NCI-H2107 treated with DMSO at 0.1 percent for 48 hours (cell line): ENCODE measurements at regions not wholly inside any gene's neighbourhood (a gene's known extent, or its start where the extent isn't known, plus 50 kb on each side); places are given as distances from the start of the nearest gene placed in this dataset.
A peak's percentile ranks its signal among the peaks of the same experiment; 100 is the strongest.
"Not testable (repeated sequence)": the region's sequence is repeated elsewhere in the genome, so short reads cannot be mapped to it uniquely, and the experiment has no call there.

Experiments
- DNase-seq: peaks from one replicate; lab custom pipeline; 2025; ENCODE audit not compliant: unreplicated experiment; lab: John Stamatoyannopoulos, UW

GRCh38 chr1:102687383-102687782 lies 420.9 kb downstream of the COL11A1 start:
- no peak for DNase-seq

- no peak for DNase-seq
Observed at GRCh38 chr1:102661481-102661880, 446.8 kb downstream of the COL11A1 start.

GRCh38 chr1:102659876-102660483 lies 448.3 kb downstream of the COL11A1 start:
- DNase-seq, result not testable (repeated sequence)

- DNase-seq, result no peak
Observed at GRCh38 chr1:102655034-102655433, 453.3 kb downstream of the COL11A1 start.

GRCh38 chr1:102640872-102641271 lies 467.4 kb downstream of the COL11A1 start:
- DNase-seq, result no peak

- DNase-seq, result no peak
Observed at GRCh38 chr1:102640312-102640711, 468.0 kb downstream of the COL11A1 start.

- DNase-seq, result no peak
Observed at GRCh38 chr1:102631691-102632090, 476.6 kb downstream of the COL11A1 start.

- DNase-seq, result no peak
Observed at GRCh38 chr1:102630041-102630440, 478.3 kb downstream of the COL11A1 start.

GRCh38 chr1:102628109-102628613 lies 480.2 kb downstream of the COL11A1 start:
- peak; percentile 54 for DNase-seq

- no peak for DNase-seq
Observed at GRCh38 chr1:102627145-102627544, 481.2 kb downstream of the COL11A1 start.

- DNase-seq, result no peak
Observed at GRCh38 chr1:102615896-102616295, 492.4 kb downstream of the COL11A1 start.

GRCh38 chr1:102595106-102595505 lies 513.2 kb downstream of the COL11A1 start:
- DNase-seq, result no peak

- no peak for DNase-seq
Observed at GRCh38 chr1:102593276-102593675, 515.0 kb downstream of the COL11A1 start.

- DNase-seq, result no peak
Observed at GRCh38 chr1:102588536-102588935, 519.8 kb downstream of the COL11A1 start.

GRCh38 chr1:102586022-102586421 lies 522.3 kb downstream of the COL11A1 start:
- no peak for DNase-seq

- DNase-seq, result no peak
Observed at GRCh38 chr1:102580806-102581205, 527.5 kb downstream of the COL11A1 start.

GRCh38 chr1:102578804-102579203 lies 529.5 kb downstream of the COL11A1 start:
- DNase-seq, result no peak

- no peak for DNase-seq
Observed at GRCh38 chr1:102572637-102573036, 535.7 kb downstream of the COL11A1 start.

- no peak for DNase-seq
Observed at GRCh38 chr1:102566182-102566581, 542.1 kb downstream of the COL11A1 start.

- no peak for DNase-seq
Observed at GRCh38 chr1:102562380-102562779, 545.9 kb downstream of the COL11A1 start.

GRCh38 chr1:102550729-102551384 lies 554.1 kb upstream of the OLFM3 start:
- DNase-seq, result no peak

GRCh38 chr1:102546251-102546650 lies 549.5 kb upstream of the OLFM3 start:
- DNase-seq, result no peak
